SK-N-SH (cell line): ENCODE measurements at regions not wholly inside any gene's neighbourhood (a gene's known extent, or its start where the extent isn't known, plus 50 kb on each side); places are given as distances from the start of the nearest gene placed in this dataset.

Source experiments
- CTCF ChIA-PET: fragments of 300-600, 350-600 bp; formaldehyde crosslinking; extraction: SDS; loops from one replicate; lab custom pipeline; 2021; lab: Yijun Ruan, JAX
- POLR2A ChIA-PET: fragments of 350-600 bp; sonication (Branson Sonifier 250); formaldehyde crosslinking; extraction: SDS; loops from one replicate; lab custom pipeline; 2020; ENCODE audit warnings: antibody characterized with exemption, inconsistent platforms; lab: Yijun Ruan, JAX
- DNase-seq: peaks from one replicate; pipeline ENCODE4 v3.0.0; 2012
- H2AFZ ChIP-seq: fragments of 200-600 bp; sonication (generic); 2 replicates; pipeline ENCODE4 v1.8.1; 2016; ENCODE audit warnings: antibody characterized with exemption, mild to moderate bottlenecking, low read depth
- H3F3A ChIP-seq: fragments of 200-600 bp; sonication (generic); replicated peaks from 2 replicates; pipeline ENCODE3; 2016; ENCODE audit warnings: antibody characterized with exemption, mild to moderate bottlenecking; ENCODE audit not compliant: insufficient read depth
- H3K27ac ChIP-seq, 2 experiments: fragments of 200-500 bp in 1 of 2; fragments of 200-600 bp in 1 of 2; sonication (Bioruptor generic) in 1 of 2; sonication (generic), shearing (Covaris generic) in 1 of 2; 2 replicates each; pipeline versions ENCODE4 v1.5.1 to v1.6.1; 2014 to 2016; ENCODE audit warnings: low read depth in 2 of 2, inconsistent platforms in 1 of 2, low read length in 1 of 2, mild to moderate bottlenecking in 1 of 2, mixed read lengths in 1 of 2
- H3K27me3 ChIP-seq: fragments of 200-600 bp; sonication (generic), shearing (Covaris generic); 2 replicates; pipeline ENCODE4 v1.6.1; 2016; ENCODE audit warnings: mixed run types; ENCODE audit not compliant: insufficient read depth
- H3K36me3 ChIP-seq, 2 experiments: fragments of 200-500 bp in 1 of 2; fragments of 200-600 bp in 1 of 2; sonication (Bioruptor generic) in 1 of 2; sonication (generic) in 1 of 2; replicated peaks in 1 of 2; 2 replicates each; pipeline versions ENCODE3 to v1.5.1; 2014 to 2016; ENCODE audit warnings: low read length in 1 of 2, mild to moderate bottlenecking in 1 of 2; ENCODE audit not compliant: insufficient read depth in 2 of 2, control insufficient read depth in 1 of 2
- H3K4me1 ChIP-seq, 2 experiments: fragments of 200-500 bp in 1 of 2; fragments of 200-600 bp in 1 of 2; sonication (Bioruptor generic) in 1 of 2; sonication (generic), shearing (Covaris generic) in 1 of 2; 2 replicates each; pipeline versions ENCODE4 v1.5.1 to v1.6.1; 2014 to 2016; ENCODE audit warnings: low read depth in 1 of 2, low read length in 1 of 2, mixed run types in 1 of 2; ENCODE audit not compliant: insufficient read depth in 2 of 2, control insufficient read depth in 1 of 2
- H3K4me2 ChIP-seq: fragments of 200-600 bp; sonication (generic), shearing (Covaris generic); 2 replicates; pipeline ENCODE4 v1.6.1; 2017; ENCODE audit warnings: mixed run types
- H3K4me3 ChIP-seq, 2 experiments: fragments of 200-500 bp in 1 of 2; fragments of 200-600 bp in 1 of 2; sonication (Bioruptor generic) in 1 of 2; sonication (generic), shearing (Covaris generic) in 1 of 2; 2 replicates each; pipeline versions ENCODE4 v1.5.1 to v1.8.1; 2014 to 2016; ENCODE audit warnings: low read depth in 2 of 2, inconsistent platforms in 1 of 2, low read length in 1 of 2, mild to moderate bottlenecking in 1 of 2, mixed read lengths in 1 of 2, moderate library complexity in 1 of 2
- H3K79me2 ChIP-seq: fragments of 200-600 bp; sonication (generic); 2 replicates; pipeline ENCODE4 v1.8.1; 2017; ENCODE audit warnings: mild to moderate bottlenecking; ENCODE audit not compliant: insufficient read depth
- H3K9ac ChIP-seq: fragments of 200-600 bp; sonication (generic); 2 replicates; pipeline ENCODE4 v1.6.1; 2017; ENCODE audit warnings: mixed run types
- H3K9me2 ChIP-seq: fragments of 200-600 bp; sonication (generic); 2 replicates; pipeline ENCODE4 v1.6.1; 2017; ENCODE audit warnings: mixed run types
- H3K9me3 ChIP-seq: fragments of 200-600 bp; sonication (generic); 2 replicates; pipeline ENCODE4 v1.6.1; 2017; ENCODE audit warnings: mixed run types, mild to moderate bottlenecking, moderate library complexity
- H4K20me1 ChIP-seq: fragments of 200-600 bp; sonication (generic); 2 replicates; pipeline ENCODE4 v1.6.1; 2017; ENCODE audit warnings: mild to moderate bottlenecking, mixed run types; ENCODE audit not compliant: insufficient read depth
- CHD2 ChIP-seq: fragments of 150-350 bp; IDR thresholded peaks from 2 replicates; pipeline ENCODE4 v1.6.1; 2018; ENCODE audit warnings: low read length; ENCODE audit not compliant: partially characterized antibody
- CTCF ChIP-seq: fragments of 200-600 bp; sonication (generic); IDR thresholded peaks from 2 replicates; pipeline ENCODE4 v1.6.1; 2017; ENCODE audit warnings: antibody characterized with exemption, mild to moderate bottlenecking, moderate library complexity
- ELF1 ChIP-seq: IDR thresholded peaks from 2 replicates; pipeline ENCODE4 v1.4.0; 2012
- EP300 ChIP-seq, 2 experiments: IDR thresholded peaks; 2 replicates each; pipeline versions ENCODE4 v1.4.0 to v1.6.1; 2012; ENCODE audit warnings: borderline replicate concordance in 1 of 2, low read depth in 1 of 2, low read length in 1 of 2
- EZH2phosphoT487 ChIP-seq: fragments of 200-600 bp; sonication (generic); IDR thresholded peaks from 2 replicates; pipeline ENCODE4 v1.6.1; 2017; ENCODE audit warnings: low read depth, mixed run types, mild to moderate bottlenecking, antibody characterized with exemption, moderate library complexity, borderline replicate concordance
- FOXJ3 ChIP-seq: sonication (generic); formaldehyde crosslinking; IDR thresholded peaks from 2 replicates; pipeline ENCODE4 v1.5.1; 2020; ENCODE audit warnings: mild to moderate bottlenecking, missing genetic modification reagents
- GATA2 ChIP-seq: sonication (generic); formaldehyde crosslinking; IDR thresholded peaks from 2 replicates; pipeline ENCODE4 v1.5.0; 2020; ENCODE audit warnings: mild to moderate bottlenecking, missing genetic modification reagents
- IRF3 ChIP-seq: fragments of 150-350 bp; IDR thresholded peaks from 2 replicates; pipeline ENCODE4 v1.6.1; 2016; ENCODE audit warnings: mild to moderate bottlenecking, low read depth, low read length
- JUND ChIP-seq: IDR thresholded peaks from 2 replicates; pipeline ENCODE4 v1.4.0; 2012
- MEF2A ChIP-seq: IDR thresholded peaks from 2 replicates; pipeline ENCODE4 v1.4.0; 2012; ENCODE audit warnings: low read depth, borderline replicate concordance
- NFIC ChIP-seq: IDR thresholded peaks from 2 replicates; pipeline ENCODE4 v1.4.0; 2012; ENCODE audit warnings: borderline replicate concordance
- NRF1 ChIP-seq: IDR thresholded peaks from 2 replicates; pipeline ENCODE4 v1.6.1; 2012; ENCODE audit warnings: low read depth, mild to moderate bottlenecking, low read length
- PBX3 ChIP-seq: IDR thresholded peaks from 2 replicates; pipeline ENCODE4; 2012
- RAD21 ChIP-seq: IDR thresholded peaks from 2 replicates; pipeline ENCODE4 v1.6.1; 2012; ENCODE audit warnings: mild to moderate bottlenecking, low read length
- SMC3 ChIP-seq: IDR thresholded peaks from 2 replicates; pipeline ENCODE4 v1.6.1; 2012; ENCODE audit warnings: low read depth, low read length, improper control_type of control experiment
- TCF12 ChIP-seq: IDR thresholded peaks from 2 replicates; pipeline ENCODE4 v1.4.0; 2012
- TEAD4 ChIP-seq: IDR thresholded peaks from 2 replicates; pipeline ENCODE4 v1.4.0; 2012; ENCODE audit warnings: mild to moderate bottlenecking, borderline replicate concordance; ENCODE audit not compliant: insufficient read depth
- ZBTB33 ChIP-seq: IDR thresholded peaks from 2 replicates; pipeline ENCODE4 v1.4.0; 2012; ENCODE audit warnings: low read depth, borderline replicate concordance
- WGBS: methylation state at CpG from one replicate; pipeline ENCODE4 v1.1.6; 2017; ENCODE audit warnings: low lambda C conversion rate; 5-methylcytosine and 5-hydroxymethylcytosine counted together

- H2AFZ ChIP-seq = no peak overlapping the region
- TF ChIP-seq MEF2A = no peak
- no peak for TF ChIP-seq RAD21
- TF ChIP-seq CTCF = no peak
- no peak for TF ChIP-seq IRF3
- no peak for TF ChIP-seq JUND
- no peak for TF ChIP-seq ELF1
- no peak for TF ChIP-seq EP300 (IDR thresholded peaks at IDR 0.05; ENCODE audit: borderline replicate concordance in 1 of 2, low read depth in 1 of 2, low read length in 1 of 2)
- TF ChIP-seq EZH2phosphoT487 = no peak
- CTCF ChIA-PET = no interaction called here
- H3K4me3 ChIP-seq = no peak overlapping the region
- no peaks in the 10 kb centered on the region for H3K9me2 ChIP-seq
- H4K20me1 ChIP-seq = no peaks in the 10 kb centered on the region
- no peaks in the 10 kb centered on the region for H3K27me3 ChIP-seq
- H3K36me3 ChIP-seq = no peaks in the 10 kb centered on the region
- no peak overlapping the region for H3K27ac ChIP-seq
- no peaks in the 10 kb centered on the region for H3K9me3 ChIP-seq
- H3K9ac ChIP-seq = no peak overlapping the region
- H3K79me2 ChIP-seq = no peaks in the 10 kb centered on the region
- no peak for DNase-seq
- H3F3A ChIP-seq = peaks cover 3% of the 10 kb centered on the region
- H3K4me1 ChIP-seq = peaks cover 1 to 3% of the 10 kb centered on the region in 2 experiments; a peak in 2 of 4 replicates
- H3K4me2 ChIP-seq = no peak overlapping the region
- POLR2A ChIA-PET = no interaction called here
Observed at GRCh38 chr2:138213624-138214023, 249.4 kb downstream of the HNMT start.

- Histone ChIP-seq H3K9me3 (no peaks in the 10 kb centered on the region), H3K9ac (no peak overlapping the region), H4K20me1 (no peaks in the 10 kb centered on the region), H3K4me3 (no peak overlapping the region), H3K36me3 (no peaks in the 10 kb centered on the region), H3K4me1 (no peaks in the 10 kb centered on the region), H3K79me2 (no peaks in the 10 kb centered on the region)
- 77% methylated on average over 1 of the region's 1 CpG for WGBS
- CTCF ChIA-PET = no interaction called here
- TF ChIP-seq TEAD4 = no peak
- no peak for TF ChIP-seq CTCF
- TF ChIP-seq SMC3 = no peak
- TF ChIP-seq FOXJ3 (CRISPR knock-in tag) = no peak
- TF ChIP-seq GATA2 (CRISPR knock-in tag) = no peak
- TF ChIP-seq ELF1 = no peak
- TF ChIP-seq MEF2A = no peak
- no peak for TF ChIP-seq RAD21
- no peak for TF ChIP-seq IRF3
- no peak for TF ChIP-seq NFIC
- no peak for TF ChIP-seq CHD2
- no peak for TF ChIP-seq ZBTB33
- TF ChIP-seq PBX3 = no peak
- no peak for TF ChIP-seq TCF12
- no peak for TF ChIP-seq NRF1
- TF ChIP-seq, all 33 proteins: peak for 0
- no peak overlapping the region for H3K27ac ChIP-seq
- no peak overlapping the region for H3K4me2 ChIP-seq
- H3K27me3 ChIP-seq = no peaks in the 10 kb centered on the region
- POLR2A ChIA-PET = no interaction called here
- no peaks in the 10 kb centered on the region for H3F3A ChIP-seq
- DNase-seq = no peak
- H2AFZ ChIP-seq = no peak overlapping the region
- no peaks in the 10 kb centered on the region for H3K9me2 ChIP-seq
Observed at GRCh38 chr2:138215958-138216357, 251.7 kb downstream of the HNMT start.
